GM23338 (cell line): ENCODE measurements at regions not wholly inside any gene's neighbourhood (a gene's known extent, or its start where the extent isn't known, plus 50 kb on each side); places are given as distances from the start of the nearest gene placed in this dataset.

ENCODE experiments used
- ATAC-seq: fragments of 200-7000 bp; cut with Tn5 transposase; 3 replicates; pipeline ENCODE4 v1.9.1; 2020
- DNase-seq: peaks from one replicate; pipeline ENCODE4 v3.0.0-alpha.2; 2015; ENCODE audit warnings: low spot score
- H2AFZ ChIP-seq: fragments of 200-600 bp; sonication (generic); 2 replicates; pipeline ENCODE4 v1.8.0; 2016; ENCODE audit warnings: antibody characterized with exemption, mild to moderate bottlenecking, moderate library complexity
- H3F3A ChIP-seq: fragments of 200-600 bp; sonication (generic); replicated peaks from 2 replicates; pipeline ENCODE4 v1.8.0; 2017; ENCODE audit warnings: antibody characterized with exemption, mixed run types, low read depth
- H3K27ac ChIP-seq: fragments of 200-600 bp; sonication (generic); 2 replicates; pipeline ENCODE4 v1.6.1; 2016; ENCODE audit warnings: low read depth
- H3K27me3 ChIP-seq: fragments of 200-600 bp; sonication (generic); 2 replicates; pipeline ENCODE4 v1.8.0; 2016; ENCODE audit warnings: mild to moderate bottlenecking, mixed run types, moderate library complexity; ENCODE audit not compliant: insufficient read depth
- H3K36me3 ChIP-seq: fragments of 200-600 bp; sonication (generic); 2 replicates; pipeline ENCODE4 v1.8.0; 2016; ENCODE audit warnings: mild to moderate bottlenecking; ENCODE audit not compliant: insufficient read depth
- H3K4me1 ChIP-seq: fragments of 200-600 bp; sonication (generic); 2 replicates; pipeline ENCODE4 v1.8.0; 2016; ENCODE audit warnings: mild to moderate bottlenecking, moderate library complexity; ENCODE audit not compliant: insufficient read depth
- H3K4me2 ChIP-seq: fragments of 200-600 bp; sonication (generic); 2 replicates; pipeline ENCODE4 v1.7.1; 2017; ENCODE audit warnings: mixed run types
- H3K4me3 ChIP-seq: fragments of 200-600 bp; sonication (generic); 2 replicates; pipeline ENCODE4 v1.6.1; 2016; ENCODE audit warnings: mixed run types
- H3K79me2 ChIP-seq: fragments of 200-600 bp; sonication (generic); replicated peaks from 2 replicates; pipeline ENCODE4 v1.8.0; 2017; ENCODE audit warnings: mild to moderate bottlenecking; ENCODE audit not compliant: insufficient read depth
- H3K9me2 ChIP-seq: fragments of 200-600 bp; sonication (generic); 2 replicates; pipeline ENCODE4 v1.8.0; 2017; ENCODE audit not compliant: insufficient read depth
- H4K20me1 ChIP-seq: fragments of 200-600 bp; sonication (generic); replicated peaks from 2 replicates; pipeline ENCODE4 v1.8.0; 2017; ENCODE audit warnings: mild to moderate bottlenecking; ENCODE audit not compliant: insufficient read depth
- H3K27ac Mint-ChIP-seq: 2 replicates; pipeline ENCODE4 v1.8.0; 2020; ENCODE audit warnings: inconsistent platforms, mild to moderate bottlenecking, moderate library complexity, mixed read lengths
- H3K27me3 Mint-ChIP-seq: 3 replicates; pipeline ENCODE4 v1.8.0; 2022; ENCODE audit warnings: low read depth, mild to moderate bottlenecking, moderate library complexity, mixed read lengths, inconsistent platforms; ENCODE audit not compliant: insufficient read depth, poor library complexity
- H3K36me3 Mint-ChIP-seq: 3 replicates; pipeline ENCODE4 v1.8.0; 2021; ENCODE audit warnings: low read depth, mild to moderate bottlenecking, inconsistent platforms, moderate library complexity, mixed read lengths
- H3K4me1 Mint-ChIP-seq: 3 replicates; pipeline ENCODE4 v1.8.0; 2020; ENCODE audit warnings: mild to moderate bottlenecking, inconsistent platforms, mixed read lengths
- H3K4me3 Mint-ChIP-seq: 3 replicates; pipeline ENCODE4 v1.8.0; 2021; ENCODE audit warnings: moderate library complexity, mild to moderate bottlenecking, inconsistent platforms, mixed read lengths
- H3K9me3 Mint-ChIP-seq: 3 replicates; pipeline ENCODE4 v1.8.0; 2020; ENCODE audit warnings: moderate library complexity, mild to moderate bottlenecking, inconsistent platforms, mixed read lengths
- CTCF ChIP-seq, 2 experiments: fragments of 200-600 bp in 1 of 2; sonication (generic) in 1 of 2; conservative IDR thresholded peaks; 2 replicates each; pipeline versions ENCODE4 v1.5.1 to v1.6.1; 2016 to 2017; ENCODE audit warnings: antibody characterized with exemption in 2 of 2, low read depth in 2 of 2, mild to moderate bottlenecking in 2 of 2, moderate library complexity in 1 of 2
- ETS1 ChIP-seq: IDR thresholded peaks from 2 replicates; pipeline ENCODE4 v1.6.1; 2016; ENCODE audit warnings: antibody characterized with exemption
- EZH2 ChIP-seq: fragments of 200-600 bp; sonication (generic); IDR thresholded peaks from one replicate; pipeline ENCODE4 v1.8.0; 2017; ENCODE audit warnings: antibody characterized with exemption, mild to moderate bottlenecking, low read depth; ENCODE audit not compliant: unreplicated experiment
- EZH2phosphoT487 ChIP-seq: fragments of 200-600 bp; sonication (generic); IDR thresholded peaks from one replicate; pipeline ENCODE4 v1.8.1; 2018; ENCODE audit warnings: antibody characterized with exemption; ENCODE audit not compliant: unreplicated experiment
- POLR2AphosphoS5 ChIP-seq: IDR thresholded peaks from 2 replicates; pipeline ENCODE4 v1.6.1; 2016; ENCODE audit warnings: antibody characterized with exemption, low read depth
- REST ChIP-seq: IDR thresholded peaks from one replicate; pipeline ENCODE4 v1.6.1; 2018; ENCODE audit warnings: antibody characterized with exemption; ENCODE audit not compliant: unreplicated experiment
- ZNF114 ChIP-seq: fragments of 250-450 bp; sonication (Bioruptor Pico); IDR thresholded peaks from 2 replicates; pipeline ENCODE4 v1.5.0; 2020; ENCODE audit warnings: mild to moderate bottlenecking, moderate library complexity
- ZNF331 ChIP-seq: fragments of 250-450 bp; sonication (Bioruptor Pico); IDR thresholded peaks from 2 replicates; pipeline ENCODE4 v1.5.0; 2020; ENCODE audit warnings: low read depth, mild to moderate bottlenecking, moderate library complexity
- ZNF462 ChIP-seq: fragments of 250-450 bp; sonication (Bioruptor Pico); IDR thresholded peaks from 2 replicates; pipeline ENCODE4 v1.5.0; 2020; ENCODE audit warnings: mild to moderate bottlenecking, moderate library complexity

GRCh38 chr2:238505119-238505891, 78.6 kb downstream of the ASB1 start:
- Histone ChIP-seq H3K27me3 (no peaks in the 10 kb centered on the region), H3K9me2 (no peaks in the 10 kb centered on the region), H4K20me1 (no peaks in the 10 kb centered on the region), H3K36me3 (no peaks in the 10 kb centered on the region), H3K4me1 (peaks cover 11% of the 10 kb centered on the region), H3F3A (no peaks in the 10 kb centered on the region), H3K4me2 (no peak overlapping the region), H2AFZ (no peak overlapping the region), H3K27ac (no peak overlapping the region), H3K79me2 (no peaks in the 10 kb centered on the region), H3K4me3 (no peak overlapping the region)
- TF ChIP-seq ETS1 = no peak
- no peak for TF ChIP-seq POLR2AphosphoS5
- TF ChIP-seq EZH2 = no peak
- no peak for TF ChIP-seq EZH2phosphoT487
- no peak for TF ChIP-seq ZNF114
- TF ChIP-seq ZNF331 (CRISPR knock-in tag) = no peak
- no peak for TF ChIP-seq REST
- Mint-ChIP-seq H3K4me3 (no peak overlapping the region), H3K4me1 (peaks cover 16% of the 10 kb centered on the region), H3K36me3 (peaks cover 7% of the 10 kb centered on the region; the same call in 2 of the 3 replicates), H3K27ac (no peak overlapping the region), H3K27me3 (peaks cover 18% of the 10 kb centered on the region), H3K9me3 (peaks cover 8% of the 10 kb centered on the region)
- no peak for ATAC-seq
- no peak for DNase-seq

- Histone ChIP-seq H3K4me3 (no peak overlapping the region), H3K27me3 (no peaks in the 10 kb centered on the region), H3K4me2 (no peak overlapping the region), H3K4me1 (peaks cover 11% of the 10 kb centered on the region), H3F3A (no peaks in the 10 kb centered on the region), H3K36me3 (no peaks in the 10 kb centered on the region), H2AFZ (no peak overlapping the region), H4K20me1 (no peaks in the 10 kb centered on the region), H3K27ac (no peak overlapping the region), H3K79me2 (no peaks in the 10 kb centered on the region), H3K9me2 (no peaks in the 10 kb centered on the region)
- H3K27ac Mint-ChIP-seq = no peak overlapping the region
- ATAC-seq (no peak), DNase-seq (no peak)
- H3K27me3 Mint-ChIP-seq = peaks cover 18% of the 10 kb centered on the region
- peaks cover 22% of the 10 kb centered on the region for H3K4me1 Mint-ChIP-seq
- H3K9me3 Mint-ChIP-seq = peaks cover 8% of the 10 kb centered on the region
- no peak overlapping the region for H3K4me3 Mint-ChIP-seq
- H3K36me3 Mint-ChIP-seq = peaks cover 7% of the 10 kb centered on the region; the same call in 2 of the 3 replicates
- TF ChIP-seq ZNF462 (no peak), EZH2 (no peak), CTCF (conservative IDR thresholded peaks at IDR 0.05; ENCODE audit: low read depth in 2 of 2) (no peak)
These were observed 79.2 kb downstream of the ASB1 start for GRCh38 chr2:238505892-238506280.
